ENCODE measurements at regions not wholly inside any gene's neighbourhood (a gene's known extent, or its start where the extent isn't known, plus 50 kb on each side); places are given as distances from the start of the nearest gene placed in this dataset.

- Mint-ChIP-seq H3K9me3 (ENCODE audit: unreplicated experiment) (no peaks in the 10 kb centered on the region), H3K36me3 (ENCODE audit: unreplicated experiment) (no peaks in the 10 kb centered on the region), H3K27ac (ENCODE audit: unreplicated experiment) (no peak overlapping the region), H3K4me1 (ENCODE audit: low read depth, unreplicated experiment) (no peaks in the 10 kb centered on the region), H3K27me3 (ENCODE audit: unreplicated experiment) (no peaks in the 10 kb centered on the region), H3K4me3 (ENCODE audit: unreplicated experiment) (no peak overlapping the region)
- no peak for DNase-seq
- no peak for TF ChIP-seq CTCF (IDR thresholded peaks at IDR 0.05; ENCODE audit: partially characterized antibody, unreplicated experiment)
These were observed 244.8 kb upstream of the NFE2L3 start for GRCh38 chr7:25907214-25907613.

GRCh38 chr7:25907731-25908130 is 244.3 kb upstream of the NFE2L3 start:
- no peaks in the 10 kb centered on the region for H3K9me3 Mint-ChIP-seq (ENCODE audit: unreplicated experiment)
- TF ChIP-seq CTCF (IDR thresholded peaks at IDR 0.05; ENCODE audit: partially characterized antibody, unreplicated experiment): no peak
- no peaks in the 10 kb centered on the region for H3K4me1 Mint-ChIP-seq (ENCODE audit: low read depth, unreplicated experiment)
- no peaks in the 10 kb centered on the region for H3K27me3 Mint-ChIP-seq (ENCODE audit: unreplicated experiment)
- H3K36me3 Mint-ChIP-seq (ENCODE audit: unreplicated experiment): no peaks in the 10 kb centered on the region
- no peak for DNase-seq
- no peak overlapping the region for H3K27ac Mint-ChIP-seq (ENCODE audit: unreplicated experiment)
- no peak overlapping the region for H3K4me3 Mint-ChIP-seq (ENCODE audit: unreplicated experiment)

- H3K27me3 Mint-ChIP-seq (ENCODE audit: unreplicated experiment): no peaks in the 10 kb centered on the region
- TF ChIP-seq CTCF (IDR thresholded peaks at IDR 0.05; ENCODE audit: partially characterized antibody, unreplicated experiment): no peak
- H3K36me3 Mint-ChIP-seq (ENCODE audit: unreplicated experiment): no peaks in the 10 kb centered on the region
- no peaks in the 10 kb centered on the region for H3K4me1 Mint-ChIP-seq (ENCODE audit: low read depth, unreplicated experiment)
- no peak for DNase-seq
- H3K27ac Mint-ChIP-seq (ENCODE audit: unreplicated experiment): no peak overlapping the region
- H3K9me3 Mint-ChIP-seq (ENCODE audit: unreplicated experiment): no peaks in the 10 kb centered on the region
- H3K4me3 Mint-ChIP-seq (ENCODE audit: unreplicated experiment): no peak overlapping the region
These were observed 243.6 kb upstream of the NFE2L3 start for GRCh38 chr7:25908154-25908949.

GRCh38 chr7:25911738-25912607 is 240.0 kb upstream of the NFE2L3 start:
- no peak overlapping the region for H3K4me3 Mint-ChIP-seq (ENCODE audit: unreplicated experiment)

More at GRCh38 chr7:25911738-25912607, 240.0 kb upstream of the NFE2L3 start:
- no peak for TF ChIP-seq CTCF (IDR thresholded peaks at IDR 0.05; ENCODE audit: partially characterized antibody, unreplicated experiment)
- no peaks in the 10 kb centered on the region for H3K27me3 Mint-ChIP-seq (ENCODE audit: unreplicated experiment)
- DNase-seq: no peak
- H3K4me1 Mint-ChIP-seq (ENCODE audit: low read depth, unreplicated experiment): no peaks in the 10 kb centered on the region
- no peak overlapping the region for H3K27ac Mint-ChIP-seq (ENCODE audit: unreplicated experiment)
- no peaks in the 10 kb centered on the region for H3K36me3 Mint-ChIP-seq (ENCODE audit: unreplicated experiment)
- H3K9me3 Mint-ChIP-seq (ENCODE audit: unreplicated experiment): no peaks in the 10 kb centered on the region

All from glutamatergic neuron (in vitro differentiated cells).